HG03354 (cell line): ENCODE measurements at regions not wholly inside any gene's neighbourhood (a gene's known extent, or its start where the extent isn't known, plus 50 kb on each side); places are given as distances from the start of the nearest gene placed in this dataset.
"Not testable (repeated sequence)": the region's sequence is repeated elsewhere in the genome, so short reads cannot be mapped to it uniquely, and the experiment has no call there.

Experiments used
- ATAC-seq: cut with Tn5 transposase; IDR thresholded peaks from one replicate; pipeline ENCODE4 v1.9.1; 2021; ENCODE audit warnings: mild to moderate bottlenecking; ENCODE audit not compliant: unreplicated experiment, poor library complexity, severe bottlenecking

DNA sequence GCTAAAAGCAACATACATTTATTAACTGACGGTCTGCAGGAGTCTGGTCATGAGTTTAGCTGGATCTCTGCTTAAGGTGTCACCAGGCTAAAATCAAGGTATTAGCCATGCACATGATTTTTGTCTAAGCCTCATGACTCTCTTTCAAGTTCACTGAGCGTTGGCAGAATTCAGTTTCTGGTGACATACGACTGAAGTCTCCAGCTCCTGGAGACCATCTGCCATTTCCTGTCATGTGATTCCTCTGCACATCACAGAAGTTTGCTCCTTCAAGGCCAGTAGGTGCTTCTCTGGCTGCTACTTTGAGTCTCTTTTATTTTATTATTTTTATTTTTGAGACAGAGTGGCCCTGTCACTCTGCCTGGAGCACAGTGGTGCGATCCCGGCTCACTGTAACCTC is 148.4 kb upstream of the EYA4 start:
- no peak for ATAC-seq

DNA sequence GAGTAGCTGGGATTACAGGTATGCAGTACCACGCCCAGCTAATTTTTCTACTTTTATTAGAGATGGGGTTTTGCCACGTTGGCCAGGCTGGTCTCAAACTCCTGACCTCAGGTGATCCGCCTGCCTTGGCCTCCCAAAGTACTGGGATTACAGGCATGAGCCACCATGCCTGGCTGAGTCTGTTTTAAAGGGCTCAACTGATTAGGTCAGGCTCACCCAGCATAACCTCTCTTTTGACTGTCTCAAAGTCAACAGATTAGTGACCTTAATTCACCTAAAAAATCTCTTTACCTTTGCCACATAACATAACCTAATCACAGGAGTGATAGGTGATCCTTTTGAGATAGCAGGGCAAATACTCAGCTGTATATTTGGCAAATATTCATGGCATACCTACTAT is 147.9 kb upstream of the EYA4 start:
- ATAC-seq, result not testable (repeated sequence)

DNA sequence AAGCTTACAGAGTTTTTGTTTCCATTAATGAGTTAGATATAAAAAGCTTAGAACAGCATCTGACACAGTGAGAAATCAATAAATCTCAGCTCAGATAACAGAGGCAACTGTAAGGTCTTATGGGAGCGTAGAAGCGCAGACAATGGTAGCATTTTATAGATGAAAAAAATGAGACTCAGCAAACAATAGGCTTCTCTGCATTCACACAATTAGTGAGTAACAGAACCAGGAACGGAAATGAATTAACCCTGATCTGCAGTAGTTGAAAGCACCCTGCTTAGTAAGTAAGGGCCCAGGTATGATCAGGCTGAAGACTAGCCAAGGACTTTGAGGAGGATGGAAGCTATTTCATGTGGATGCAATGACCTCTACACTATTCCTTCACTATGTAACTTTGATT is 147.2 kb upstream of the EYA4 start:
- no peak for ATAC-seq

DNA sequence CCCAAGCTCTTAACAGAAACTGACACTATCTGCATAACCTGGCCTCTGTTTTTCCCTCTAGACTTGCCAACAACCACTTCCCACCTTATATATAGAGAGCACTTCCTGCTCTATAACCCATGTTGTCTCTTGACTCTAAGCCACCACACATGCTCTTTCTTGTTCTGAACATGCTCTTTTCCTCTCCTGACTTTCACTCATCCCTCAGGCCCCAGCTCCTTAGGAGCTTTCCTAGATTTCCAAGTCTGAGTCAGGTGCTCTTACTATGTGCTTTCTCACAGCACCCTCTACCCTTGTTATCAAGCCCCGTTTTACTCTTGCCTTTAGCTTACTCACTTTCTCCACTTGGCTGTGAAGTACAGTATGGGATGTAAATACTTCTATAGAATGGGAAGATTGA is 143.9 kb upstream of the EYA4 start:
- no peak for ATAC-seq

DNA sequence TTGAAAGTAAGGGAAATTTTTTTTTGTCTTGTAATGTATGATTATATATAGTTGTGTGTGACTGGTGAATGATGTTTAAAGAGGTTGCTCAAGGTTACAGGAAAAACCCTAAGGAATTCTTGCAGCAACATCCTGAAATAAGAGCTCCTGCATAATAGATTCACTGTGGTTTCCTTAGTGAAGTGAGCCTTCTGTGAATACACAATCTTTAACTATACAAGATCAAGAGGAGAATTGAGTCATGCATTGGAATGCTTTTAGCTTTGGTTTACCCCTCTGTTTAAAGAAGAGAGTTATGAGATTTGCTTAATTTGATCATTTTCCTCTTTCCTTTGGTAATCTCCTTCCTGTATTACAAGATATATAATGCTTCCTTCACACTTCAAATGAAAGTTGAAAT is 141.6 kb upstream of the EYA4 start:
- ATAC-seq, result no peak

DNA sequence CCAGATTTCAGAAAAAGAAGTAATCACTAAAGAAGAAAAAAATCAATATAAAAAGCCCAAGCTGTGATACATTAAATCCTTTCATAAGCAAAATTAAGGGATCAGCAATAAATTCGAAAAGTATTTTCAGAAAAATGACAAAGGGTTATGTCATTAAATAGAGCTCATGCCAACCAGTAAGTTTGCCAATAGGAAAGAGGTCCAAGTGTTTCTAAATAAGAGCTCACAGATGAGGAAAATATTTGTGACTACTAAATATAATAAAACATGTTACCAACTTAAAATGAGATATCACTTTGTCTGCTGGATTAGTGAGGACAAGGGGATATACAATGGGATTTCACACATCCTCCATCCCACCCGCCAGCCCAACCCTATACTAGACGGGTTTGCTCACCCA is 140.3 kb upstream of the EYA4 start:
- ATAC-seq, result no peak

DNA sequence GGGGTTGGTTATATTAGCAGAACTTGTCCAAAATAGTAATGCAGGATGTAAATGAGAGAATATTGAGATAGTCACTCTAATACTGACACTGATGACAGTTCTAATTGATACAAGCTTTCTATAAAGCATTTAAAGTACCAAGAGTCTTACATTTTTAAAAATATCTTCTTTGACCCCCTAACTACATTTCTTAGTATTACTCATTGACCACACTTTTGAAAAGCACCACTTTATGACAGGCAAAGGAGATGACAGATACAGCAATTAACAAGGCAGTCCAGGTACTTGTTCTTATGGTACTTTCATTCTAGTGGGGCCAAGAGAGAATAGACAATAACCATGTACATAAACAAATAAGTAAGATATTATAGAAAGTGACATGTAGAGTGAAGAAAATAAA is 139.4 kb upstream of the EYA4 start:
- no peak for ATAC-seq

DNA sequence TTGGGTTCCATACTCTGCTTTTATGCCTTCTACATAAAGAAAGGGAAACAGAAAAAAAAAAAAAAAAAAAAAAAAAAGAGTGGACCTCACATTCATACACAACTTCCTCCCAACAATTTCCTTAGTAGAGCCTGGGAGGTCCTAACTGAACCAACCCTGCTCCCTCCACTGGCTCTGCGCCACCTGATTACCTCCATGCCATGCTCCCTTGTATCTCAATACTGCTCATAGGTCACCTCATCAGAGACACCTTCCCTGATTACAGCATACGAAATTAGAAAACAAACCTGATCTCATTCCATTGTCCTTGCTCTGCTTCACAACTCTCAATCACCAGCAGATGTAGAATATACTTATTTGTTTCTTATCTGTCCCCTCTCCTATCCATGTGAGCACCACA is 134.2 kb upstream of the EYA4 start:
- ATAC-seq, result no peak

DNA sequence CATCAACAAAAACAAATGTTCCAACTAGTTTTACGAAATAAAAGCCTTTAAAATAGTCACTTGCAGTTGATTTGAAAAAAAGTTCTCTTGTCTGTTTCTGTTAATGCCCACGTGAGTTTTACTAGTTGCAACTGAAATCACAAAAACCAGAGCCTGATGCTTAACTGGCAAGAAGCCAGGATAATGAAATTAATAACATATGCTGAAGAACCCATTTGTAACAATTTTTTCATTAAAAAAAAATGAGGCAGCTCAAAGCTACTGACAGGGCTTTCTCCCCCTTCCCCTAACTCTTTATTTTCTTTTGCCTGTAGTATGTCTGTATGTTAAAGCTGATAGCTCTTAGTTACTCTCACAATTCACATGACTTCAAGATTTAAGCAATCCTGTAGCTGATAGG is 132.7 kb upstream of the EYA4 start:
- ATAC-seq, result no peak

DNA sequence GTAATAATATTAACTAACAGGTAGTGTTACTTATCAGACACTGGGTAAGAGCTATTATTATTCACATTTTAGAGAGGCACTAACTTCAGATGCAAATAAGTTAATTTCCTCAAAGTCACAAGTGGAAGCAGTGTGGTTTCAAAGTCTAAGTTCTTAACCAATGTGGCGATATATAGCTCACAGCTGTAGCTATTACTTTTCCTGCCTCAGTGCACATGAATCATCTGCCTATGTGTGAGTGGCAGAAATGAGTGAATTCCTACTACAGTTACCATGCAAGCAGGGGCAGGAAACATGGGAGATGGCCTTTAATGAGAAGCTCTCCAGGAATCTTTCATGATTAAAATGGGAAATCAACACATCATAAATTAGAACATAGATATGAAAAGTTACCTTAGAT is 126.2 kb upstream of the EYA4 start:
- no peak for ATAC-seq

DNA sequence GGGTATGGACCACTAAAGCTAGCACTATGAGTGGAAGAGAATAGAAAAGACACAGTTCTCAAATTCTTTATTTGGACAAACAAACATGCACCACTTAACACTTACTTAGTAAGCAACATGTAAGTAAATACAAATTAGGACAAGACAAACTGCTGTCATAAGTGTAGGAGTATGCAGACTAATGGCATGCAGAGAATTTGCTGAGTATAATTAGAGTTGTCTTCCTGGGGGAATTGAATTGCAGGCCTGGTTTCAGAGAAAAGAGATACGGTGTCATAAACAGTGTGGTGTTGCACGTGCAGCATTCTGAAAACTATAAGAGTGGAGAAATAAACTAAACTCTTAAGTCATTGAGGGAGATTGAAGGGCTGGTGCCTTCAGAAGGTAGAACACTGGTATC is 125.2 kb upstream of the EYA4 start:
- ATAC-seq, result no peak

DNA sequence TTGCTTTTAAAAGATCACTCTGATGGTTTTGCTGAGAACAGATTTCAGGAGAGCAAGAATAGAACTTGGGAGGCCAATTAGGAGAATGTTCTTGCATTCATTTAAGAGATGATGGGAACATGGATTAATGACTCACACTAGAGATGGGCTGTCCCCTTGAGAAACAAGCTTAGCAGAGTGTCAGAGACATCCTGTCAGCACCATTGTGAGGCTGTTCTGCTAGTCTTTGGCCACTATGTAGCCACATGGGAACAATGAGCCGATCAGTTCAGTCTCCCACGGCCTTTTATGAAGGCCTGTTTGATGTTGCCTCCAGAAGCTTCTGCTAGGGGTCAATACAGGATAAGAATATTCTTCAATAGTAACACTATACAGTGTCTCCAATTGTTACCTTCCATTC is 113.0 kb upstream of the EYA4 start:
- ATAC-seq, result no peak

DNA sequence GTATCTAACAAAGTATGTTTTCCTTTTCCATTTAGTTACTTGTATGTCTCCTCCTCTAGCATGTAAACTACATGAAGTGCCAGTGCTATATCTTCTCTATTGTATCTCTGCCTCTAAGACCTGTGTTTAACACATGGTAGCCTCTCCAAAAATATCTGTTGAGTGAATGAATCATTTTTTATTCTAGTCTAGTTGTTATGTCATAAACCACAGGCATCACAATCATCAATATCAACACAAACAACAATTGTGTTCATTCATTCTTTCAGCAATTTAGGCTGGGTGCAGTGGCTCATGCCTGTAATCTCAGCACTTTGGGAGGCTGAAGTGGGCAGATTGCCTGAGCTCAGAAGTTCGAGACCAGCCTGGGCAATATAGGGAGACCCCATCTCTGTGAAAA is 111.6 kb upstream of the EYA4 start:
- ATAC-seq, result no peak

DNA sequence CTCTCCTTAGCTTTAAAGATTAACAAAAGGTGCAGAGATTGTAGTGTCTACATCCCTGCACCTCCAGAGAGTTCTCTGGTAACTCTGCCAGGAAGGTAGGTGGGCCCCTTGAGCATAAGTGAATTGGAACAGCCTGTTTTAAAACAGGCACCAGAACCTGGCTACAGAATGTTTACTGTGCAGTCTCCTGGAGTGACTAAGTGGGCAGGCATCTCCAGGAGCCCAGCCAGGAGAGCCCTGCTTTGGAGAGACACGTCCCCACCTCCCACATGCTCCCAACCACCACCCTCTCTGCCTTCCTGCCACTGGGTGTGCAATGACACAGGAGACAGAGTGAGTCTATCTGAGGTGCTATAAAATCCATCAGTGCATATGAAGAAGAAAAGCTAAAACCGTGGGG is 110.3 kb upstream of the EYA4 start:
- no peak for ATAC-seq

DNA sequence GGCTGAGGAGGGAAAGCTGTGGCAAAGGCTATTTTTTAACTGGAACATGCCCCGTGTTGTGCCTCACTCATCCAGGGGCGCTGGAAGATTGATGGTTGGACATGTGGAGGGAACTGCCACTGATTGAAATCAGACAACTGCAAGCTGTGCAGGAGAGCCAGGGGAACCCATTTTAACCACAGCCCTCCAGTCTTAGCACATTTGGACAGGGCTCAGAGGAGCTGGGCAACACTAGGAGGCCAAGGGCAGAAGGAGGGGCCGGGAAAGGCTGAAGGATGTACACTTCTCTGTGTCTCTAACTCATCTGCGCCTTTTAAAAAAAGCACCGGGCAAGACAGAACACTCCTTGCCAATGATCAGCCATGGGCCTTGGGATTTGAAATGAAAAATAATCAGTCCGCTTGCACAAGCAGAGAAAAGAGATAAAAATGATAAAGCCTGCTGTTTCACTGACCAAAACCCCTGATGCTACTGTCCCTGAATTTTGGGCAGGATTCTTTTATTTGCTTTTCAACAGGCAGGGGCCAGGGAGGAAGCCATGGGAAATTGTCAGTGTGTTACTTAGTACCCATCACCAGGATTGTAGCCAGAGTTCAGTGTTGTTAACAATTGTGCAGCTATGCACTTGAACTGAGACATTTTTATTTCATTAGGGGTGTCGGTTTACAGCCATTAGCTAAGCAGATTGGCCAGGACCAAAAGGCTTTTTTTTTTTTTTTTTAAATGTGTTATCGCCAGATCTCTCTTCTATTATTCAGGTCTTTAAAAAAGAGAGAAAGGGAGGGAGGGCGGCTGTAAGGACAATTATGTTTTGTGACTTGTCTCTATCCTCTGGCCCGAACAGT is 109.3 kb upstream of the EYA4 start:
- no peak for ATAC-seq

DNA sequence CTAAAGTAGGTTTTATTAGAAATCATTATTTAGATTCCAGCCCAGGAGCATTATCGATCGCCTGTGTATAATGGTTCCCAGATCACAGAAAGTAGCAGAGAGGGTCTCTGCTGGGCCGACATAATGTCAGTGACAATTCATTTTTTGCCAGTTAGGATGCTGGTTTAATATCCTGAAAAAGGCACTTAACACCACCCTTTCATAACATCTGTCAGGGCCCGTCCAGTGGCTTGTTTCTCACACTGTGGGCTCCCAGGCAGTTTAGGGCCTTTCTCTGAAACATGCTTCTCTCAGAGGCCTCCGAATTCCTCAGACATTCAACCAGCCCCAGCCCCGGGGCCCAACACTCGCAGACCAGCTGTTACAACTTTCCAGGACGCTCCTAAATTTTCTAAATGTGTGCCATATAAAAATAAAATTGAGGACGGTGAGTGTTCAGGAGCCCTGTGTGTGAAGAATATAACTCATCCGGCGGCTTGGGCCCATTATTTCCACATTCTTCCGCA is 108.6 kb upstream of the EYA4 start:
- ATAC-seq, result no peak

DNA sequence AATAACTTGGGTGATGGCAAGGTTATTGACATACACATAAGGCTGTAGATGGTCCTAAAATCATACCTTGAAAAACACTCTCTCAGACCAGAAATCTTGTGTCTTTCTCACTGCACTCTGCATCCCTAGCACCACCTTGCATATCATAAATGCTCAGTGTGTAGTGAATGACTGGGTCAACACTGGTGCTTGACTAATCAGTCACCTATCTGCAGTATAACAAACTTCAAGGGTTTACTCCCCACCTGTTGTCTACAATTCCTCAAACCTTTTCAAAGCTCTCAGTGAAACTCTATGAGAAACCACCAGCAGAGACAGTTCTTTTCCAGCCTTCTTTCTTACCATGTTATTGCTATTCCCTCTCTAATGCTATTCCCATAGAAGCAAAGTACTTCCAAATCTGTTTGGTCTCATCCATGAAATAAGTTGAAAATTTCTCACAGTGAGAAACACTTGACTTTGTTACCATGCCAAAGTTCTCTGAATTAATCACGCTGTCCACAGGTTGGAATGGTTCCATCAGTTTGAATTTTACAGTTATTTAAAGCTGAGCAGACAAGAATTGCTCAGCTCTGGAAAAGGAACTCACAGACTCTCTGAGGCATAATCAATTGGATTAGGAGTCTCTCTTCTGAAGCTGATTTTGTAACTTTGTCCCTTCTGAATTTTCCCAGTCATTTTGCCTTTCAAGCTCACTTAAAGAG is 104.8 kb upstream of the EYA4 start:
- no peak for ATAC-seq

DNA sequence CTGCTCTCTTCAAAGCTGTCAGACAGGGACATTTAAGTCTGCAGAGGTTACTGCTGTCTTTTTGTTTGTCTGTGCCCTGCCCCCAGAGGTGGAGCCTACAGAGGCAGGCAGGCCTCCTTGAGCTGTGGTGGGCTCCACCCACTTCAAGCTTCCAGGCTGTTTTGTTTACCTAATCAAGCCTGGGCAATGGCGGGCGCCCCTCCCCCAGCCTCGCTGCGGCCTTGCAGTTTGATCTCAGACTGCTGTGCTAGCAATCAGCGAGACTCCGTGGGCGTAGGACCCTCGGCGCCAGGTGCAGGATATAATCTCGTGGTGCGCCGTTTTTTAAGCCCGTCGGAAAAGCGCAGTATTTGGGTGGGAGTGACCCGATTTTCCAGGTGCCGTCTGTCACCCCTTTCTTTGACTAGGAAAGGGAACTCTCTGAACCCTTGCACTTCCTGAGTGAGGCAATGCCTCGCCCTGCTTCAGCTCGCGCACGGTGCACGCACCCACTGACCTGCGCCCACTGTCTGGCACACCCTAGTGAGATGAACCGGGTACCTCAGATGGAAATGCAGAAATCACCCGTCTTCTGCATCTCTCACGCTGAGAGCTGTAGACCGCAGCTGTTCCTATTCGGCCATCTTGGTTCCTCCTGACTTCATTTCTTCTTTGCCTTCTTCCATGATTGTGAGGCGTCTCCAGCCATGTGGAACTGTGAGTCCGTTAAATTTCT is 93.5 kb upstream of the EYA4 start:
- not testable (repeated sequence) for ATAC-seq

DNA sequence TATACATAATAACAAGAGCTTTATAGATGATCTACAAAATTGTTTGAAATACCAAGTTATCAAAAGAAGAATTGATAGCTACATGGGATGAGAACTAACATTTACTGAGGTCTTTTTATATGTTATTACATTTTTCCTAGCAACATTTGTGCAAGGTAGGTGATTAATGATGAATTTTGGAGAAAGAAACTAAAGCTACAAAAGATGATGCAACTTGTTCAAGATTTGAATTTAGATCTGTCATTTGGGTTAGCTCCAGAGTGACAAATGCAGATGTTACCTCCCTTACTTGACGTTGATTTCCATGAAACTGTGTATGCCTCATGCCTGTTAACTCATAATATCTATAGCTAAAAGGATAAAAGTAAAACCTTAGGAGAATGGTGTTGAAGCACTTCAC is 84.5 kb upstream of the EYA4 start:
- no peak for ATAC-seq

DNA sequence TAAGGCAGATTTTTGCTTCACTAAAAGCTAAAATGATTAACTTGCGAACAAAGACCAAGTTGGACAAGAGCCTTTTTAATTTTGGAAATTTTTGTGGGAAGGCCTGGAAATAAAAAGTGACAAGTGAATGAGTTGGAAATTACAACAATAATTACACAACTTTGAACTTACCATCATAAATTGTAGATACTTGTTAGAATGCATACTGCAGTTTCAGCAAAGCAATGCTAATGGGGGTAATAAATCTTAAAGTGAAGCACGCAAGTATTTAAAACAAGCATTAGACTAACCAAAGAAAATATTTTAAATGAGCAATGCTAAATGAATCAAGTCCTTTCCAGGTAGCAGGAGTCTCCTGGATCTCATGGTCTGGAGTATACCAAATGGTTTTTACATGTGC is 83.2 kb upstream of the EYA4 start:
- no peak for ATAC-seq
